SK-N-SH treated with all-trans-retinoic acid at 6 μM for 48 hours (cell line): ENCODE measurements at regions not wholly inside any gene's neighbourhood (a gene's known extent, or its start where the extent isn't known, plus 50 kb on each side); places are given as distances from the start of the nearest gene placed in this dataset.

ENCODE experiments used
- ATAC-seq: fragments of 200-7000 bp; cut with Tn5 transposase; 3 replicates; pipeline ENCODE4 v1.9.1; 2020; ENCODE audit warnings: mild to moderate bottlenecking, moderate library complexity
- ARNTL ChIP-seq: fragments of 450-650 bp; formaldehyde crosslinking; IDR thresholded peaks from 2 replicates; pipeline ENCODE4 v1.5.0; 2020; ENCODE audit warnings: low read depth, mild to moderate bottlenecking, moderate library complexity, borderline replicate concordance
- BACH2 ChIP-seq: fragments of 250-450 bp; sonication (Bioruptor Pico); IDR thresholded peaks from 2 replicates; pipeline ENCODE4 v1.9.0; 2021; ENCODE audit warnings: mild to moderate bottlenecking, borderline replicate concordance
- CSDC2 ChIP-seq: fragments of 250-450 bp; sonication (Bioruptor Pico); IDR thresholded peaks from 2 replicates; pipeline ENCODE4 v1.5.0; 2020; ENCODE audit warnings: mild to moderate bottlenecking, moderate library complexity
- GLIS3 ChIP-seq: fragments of 250-450 bp; sonication (Bioruptor Pico); IDR thresholded peaks from 2 replicates; pipeline ENCODE4 v1.5.0; 2020; ENCODE audit warnings: mild to moderate bottlenecking, moderate library complexity
- ISL1 ChIP-seq: fragments of 250-450 bp; sonication (Bioruptor Pico); IDR thresholded peaks from 2 replicates; pipeline ENCODE4 v2.1.2; 2022; ENCODE audit warnings: mild to moderate bottlenecking, moderate library complexity
- OSR1 ChIP-seq: fragments of 250-450 bp; sonication (Bioruptor Pico); IDR thresholded peaks from 2 replicates; pipeline ENCODE4 v1.8.0; 2022; ENCODE audit warnings: moderate library complexity, mild to moderate bottlenecking, inconsistent platforms
- PPARA ChIP-seq: fragments of 250-450 bp; sonication (Bioruptor Pico); IDR thresholded peaks from 2 replicates; pipeline ENCODE4 v1.5.0; 2020; ENCODE audit warnings: mild to moderate bottlenecking, borderline replicate concordance
- RARB ChIP-seq: fragments of 250-450 bp; sonication (Bioruptor Pico); IDR thresholded peaks from 2 replicates; pipeline ENCODE4 v1.8.0; 2021; ENCODE audit warnings: mild to moderate bottlenecking, moderate library complexity
- SNAI2 ChIP-seq: fragments of 250-450 bp; sonication (Bioruptor Pico); IDR thresholded peaks from 2 replicates; pipeline ENCODE4 v1.5.0; 2020; ENCODE audit warnings: mild to moderate bottlenecking, moderate library complexity
- TCF4 ChIP-seq: fragments of 250-450 bp; sonication (Bioruptor Pico); IDR thresholded peaks from 2 replicates; pipeline ENCODE4 v1.8.0; 2021; ENCODE audit warnings: mild to moderate bottlenecking, moderate library complexity, borderline replicate concordance
- TOX ChIP-seq: fragments of 250-450 bp; sonication (Bioruptor Pico); IDR thresholded peaks from 2 replicates; pipeline ENCODE4 v1.8.0; 2021; ENCODE audit warnings: mild to moderate bottlenecking, moderate library complexity, borderline replicate concordance
- ZC3H10 ChIP-seq: fragments of 250-450 bp; sonication (Bioruptor Pico); IDR thresholded peaks from 2 replicates; pipeline ENCODE4 v1.5.1; 2021; ENCODE audit warnings: mild to moderate bottlenecking, moderate library complexity
- ZFP3 ChIP-seq: fragments of 250-450 bp; sonication (Bioruptor Pico); IDR thresholded peaks from 2 replicates; pipeline ENCODE4 v1.5.0; 2020; ENCODE audit warnings: mild to moderate bottlenecking, moderate library complexity
- ZFP30 ChIP-seq: fragments of 450-650 bp; formaldehyde crosslinking; IDR thresholded peaks from 2 replicates; pipeline ENCODE4 v1.5.0; 2022; ENCODE audit warnings: mild to moderate bottlenecking, moderate library complexity
- ZNF565 ChIP-seq: fragments of 450-650 bp; formaldehyde crosslinking; conservative IDR thresholded peaks from 2 replicates; pipeline ENCODE4 v1.5.0; 2020; ENCODE audit warnings: low read depth, mild to moderate bottlenecking, moderate library complexity
- ZNF70 ChIP-seq: fragments of 450-650 bp; formaldehyde crosslinking; IDR thresholded peaks from 2 replicates; pipeline ENCODE4 v1.5.0; 2020; ENCODE audit warnings: mild to moderate bottlenecking, moderate library complexity
- ZNF8 ChIP-seq: fragments of 450-650 bp; formaldehyde crosslinking; IDR thresholded peaks from 2 replicates; pipeline ENCODE4 v1.5.0; 2020; ENCODE audit warnings: mild to moderate bottlenecking, moderate library complexity
- TF ChIP-seq, protein P1 (sequence below): fragments of 250-450 bp; sonication (Bioruptor Pico); IDR thresholded peaks from 2 replicates; pipeline ENCODE4 v1.8.0; 2020; ENCODE audit warnings: mild to moderate bottlenecking, moderate library complexity, borderline replicate concordance
- TF ChIP-seq, protein P2 (sequence below): fragments of 250-450 bp; sonication (Bioruptor Pico); IDR thresholded peaks from 2 replicates; pipeline ENCODE4 v1.5.0; 2020; ENCODE audit warnings: mild to moderate bottlenecking, moderate library complexity
- TF ChIP-seq, protein P3 (sequence below): fragments of 250-450 bp; sonication (Bioruptor Pico); IDR thresholded peaks from 2 replicates; pipeline ENCODE4 v1.8.0; 2021; ENCODE audit warnings: low read depth, mild to moderate bottlenecking, moderate library complexity, borderline replicate concordance
- TF ChIP-seq, protein P4 (sequence below): fragments of 250-450 bp; sonication (Bioruptor Pico); IDR thresholded peaks from 2 replicates; pipeline ENCODE4 v1.5.1; 2020; ENCODE audit warnings: low read depth, mild to moderate bottlenecking, moderate library complexity

DNA sequence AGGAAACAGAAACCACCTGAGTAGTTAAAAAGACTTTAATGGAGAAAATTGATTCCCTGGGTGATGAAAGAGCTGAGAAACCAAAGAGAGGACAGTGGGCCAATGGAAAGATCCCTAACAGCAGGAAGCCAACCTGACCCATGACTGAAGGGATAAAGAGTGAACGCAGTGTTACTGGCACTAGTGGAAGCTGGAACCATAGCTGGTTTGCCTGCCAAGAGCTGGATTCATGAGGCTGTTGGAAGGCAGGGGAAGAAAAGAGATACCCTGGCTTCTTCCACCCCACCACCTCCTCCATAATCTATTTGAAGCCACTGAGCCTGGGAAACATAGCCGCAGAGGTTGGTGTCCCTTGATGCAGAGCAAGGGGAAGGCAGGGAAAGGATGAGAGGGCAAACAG is 125.5 kb upstream of the PRKD1 start (continued):
- TF ChIP-seq BACH2 (CRISPR knock-in tag) (no peak), RARB (CRISPR knock-in tag) (no peak), ZNF8 (no peak), PPARA (CRISPR knock-in tag) (no peak), CSDC2 (CRISPR knock-in tag) (no peak), ISL1 (CRISPR knock-in tag) (no peak)
- TF ChIP-seq, protein P1, sequence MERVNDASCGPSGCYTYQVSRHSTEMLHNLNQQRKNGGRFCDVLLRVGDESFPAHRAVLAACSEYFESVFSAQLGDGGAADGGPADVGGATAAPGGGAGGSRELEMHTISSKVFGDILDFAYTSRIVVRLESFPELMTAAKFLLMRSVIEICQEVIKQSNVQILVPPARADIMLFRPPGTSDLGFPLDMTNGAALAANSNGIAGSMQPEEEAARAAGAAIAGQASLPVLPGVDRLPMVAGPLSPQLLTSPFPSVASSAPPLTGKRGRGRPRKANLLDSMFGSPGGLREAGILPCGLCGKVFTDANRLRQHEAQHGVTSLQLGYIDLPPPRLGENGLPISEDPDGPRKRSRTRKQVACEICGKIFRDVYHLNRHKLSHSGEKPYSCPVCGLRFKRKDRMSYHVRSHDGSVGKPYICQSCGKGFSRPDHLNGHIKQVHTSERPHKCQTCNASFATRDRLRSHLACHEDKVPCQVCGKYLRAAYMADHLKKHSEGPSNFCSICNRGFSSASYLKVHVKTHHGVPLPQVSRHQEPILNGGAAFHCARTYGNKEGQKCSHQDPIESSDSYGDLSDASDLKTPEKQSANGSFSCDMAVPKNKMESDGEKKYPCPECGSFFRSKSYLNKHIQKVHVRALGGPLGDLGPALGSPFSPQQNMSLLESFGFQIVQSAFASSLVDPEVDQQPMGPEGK (CRISPR knock-in tag) = no peak

DNA sequence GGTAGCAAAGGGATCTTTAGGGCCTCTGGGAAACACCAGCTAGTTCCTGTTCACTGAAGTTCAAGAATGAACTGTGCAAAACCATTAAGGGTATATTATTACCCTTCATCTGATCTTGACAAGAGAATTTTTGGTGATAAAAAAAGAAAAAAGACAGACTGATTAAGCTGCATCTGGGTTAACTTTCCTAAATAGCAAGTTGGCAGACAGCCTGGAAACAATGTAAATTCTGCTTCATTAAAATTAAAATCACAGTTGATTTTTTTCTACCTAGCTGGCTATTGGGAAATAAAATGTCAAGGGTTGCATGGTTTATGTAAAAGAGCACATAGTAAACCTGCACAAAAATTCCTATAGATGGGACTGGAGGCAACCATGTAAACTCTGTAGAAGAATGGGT is 126.6 kb upstream of the PRKD1 start:
- ATAC-seq = no peak
- no peak for TF ChIP-seq TCF4 (CRISPR knock-in tag)
- TF ChIP-seq OSR1 (CRISPR knock-in tag) = no peak
- TF ChIP-seq, protein P1 (CRISPR knock-in tag) = no peak
- TF ChIP-seq, protein P2, sequence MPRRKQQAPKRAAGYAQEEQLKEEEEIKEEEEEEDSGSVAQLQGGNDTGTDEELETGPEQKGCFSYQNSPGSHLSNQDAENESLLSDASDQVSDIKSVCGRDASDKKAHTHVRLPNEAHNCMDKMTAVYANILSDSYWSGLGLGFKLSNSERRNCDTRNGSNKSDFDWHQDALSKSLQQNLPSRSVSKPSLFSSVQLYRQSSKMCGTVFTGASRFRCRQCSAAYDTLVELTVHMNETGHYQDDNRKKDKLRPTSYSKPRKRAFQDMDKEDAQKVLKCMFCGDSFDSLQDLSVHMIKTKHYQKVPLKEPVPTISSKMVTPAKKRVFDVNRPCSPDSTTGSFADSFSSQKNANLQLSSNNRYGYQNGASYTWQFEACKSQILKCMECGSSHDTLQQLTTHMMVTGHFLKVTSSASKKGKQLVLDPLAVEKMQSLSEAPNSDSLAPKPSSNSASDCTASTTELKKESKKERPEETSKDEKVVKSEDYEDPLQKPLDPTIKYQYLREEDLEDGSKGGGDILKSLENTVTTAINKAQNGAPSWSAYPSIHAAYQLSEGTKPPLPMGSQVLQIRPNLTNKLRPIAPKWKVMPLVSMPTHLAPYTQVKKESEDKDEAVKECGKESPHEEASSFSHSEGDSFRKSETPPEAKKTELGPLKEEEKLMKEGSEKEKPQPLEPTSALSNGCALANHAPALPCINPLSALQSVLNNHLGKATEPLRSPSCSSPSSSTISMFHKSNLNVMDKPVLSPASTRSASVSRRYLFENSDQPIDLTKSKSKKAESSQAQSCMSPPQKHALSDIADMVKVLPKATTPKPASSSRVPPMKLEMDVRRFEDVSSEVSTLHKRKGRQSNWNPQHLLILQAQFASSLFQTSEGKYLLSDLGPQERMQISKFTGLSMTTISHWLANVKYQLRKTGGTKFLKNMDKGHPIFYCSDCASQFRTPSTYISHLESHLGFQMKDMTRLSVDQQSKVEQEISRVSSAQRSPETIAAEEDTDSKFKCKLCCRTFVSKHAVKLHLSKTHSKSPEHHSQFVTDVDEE (CRISPR knock-in tag) = no peak
- no peak for TF ChIP-seq PPARA (CRISPR knock-in tag)
- TF ChIP-seq TOX = no peak
- TF ChIP-seq GLIS3 (CRISPR knock-in tag) = no peak
- TF ChIP-seq, protein P3, sequence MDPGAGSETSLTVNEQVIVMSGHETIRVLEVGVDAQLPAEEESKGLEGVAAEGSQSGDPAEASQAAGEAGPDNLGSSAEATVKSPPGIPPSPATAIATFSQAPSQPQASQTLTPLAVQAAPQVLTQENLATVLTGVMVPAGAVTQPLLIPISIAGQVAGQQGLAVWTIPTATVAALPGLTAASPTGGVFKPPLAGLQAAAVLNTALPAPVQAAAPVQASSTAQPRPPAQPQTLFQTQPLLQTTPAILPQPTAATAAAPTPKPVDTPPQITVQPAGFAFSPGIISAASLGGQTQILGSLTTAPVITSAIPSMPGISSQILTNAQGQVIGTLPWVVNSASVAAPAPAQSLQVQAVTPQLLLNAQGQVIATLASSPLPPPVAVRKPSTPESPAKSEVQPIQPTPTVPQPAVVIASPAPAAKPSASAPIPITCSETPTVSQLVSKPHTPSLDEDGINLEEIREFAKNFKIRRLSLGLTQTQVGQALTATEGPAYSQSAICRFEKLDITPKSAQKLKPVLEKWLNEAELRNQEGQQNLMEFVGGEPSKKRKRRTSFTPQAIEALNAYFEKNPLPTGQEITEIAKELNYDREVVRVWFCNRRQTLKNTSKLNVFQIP (CRISPR knock-in tag) = no peak
- no peak for TF ChIP-seq ZNF565 (CRISPR knock-in tag)
- TF ChIP-seq ZC3H10 (CRISPR knock-in tag) = no peak
- TF ChIP-seq, protein P4, sequence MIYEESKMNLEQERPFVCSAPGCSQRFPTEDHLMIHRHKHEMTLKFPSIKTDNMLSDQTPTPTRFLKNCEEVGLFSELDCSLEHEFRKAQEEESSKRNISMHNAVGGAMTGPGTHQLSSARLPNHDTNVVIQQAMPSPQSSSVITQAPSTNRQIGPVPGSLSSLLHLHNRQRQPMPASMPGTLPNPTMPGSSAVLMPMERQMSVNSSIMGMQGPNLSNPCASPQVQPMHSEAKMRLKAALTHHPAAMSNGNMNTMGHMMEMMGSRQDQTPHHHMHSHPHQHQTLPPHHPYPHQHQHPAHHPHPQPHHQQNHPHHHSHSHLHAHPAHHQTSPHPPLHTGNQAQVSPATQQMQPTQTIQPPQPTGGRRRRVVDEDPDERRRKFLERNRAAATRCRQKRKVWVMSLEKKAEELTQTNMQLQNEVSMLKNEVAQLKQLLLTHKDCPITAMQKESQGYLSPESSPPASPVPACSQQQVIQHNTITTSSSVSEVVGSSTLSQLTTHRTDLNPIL (CRISPR knock-in tag) = no peak
- TF ChIP-seq ISL1 (CRISPR knock-in tag) = no peak
- no peak for TF ChIP-seq ZFP3
- TF ChIP-seq ZNF70 (CRISPR knock-in tag) = no peak
- TF ChIP-seq ZFP30 (CRISPR knock-in tag) = no peak
- TF ChIP-seq SNAI2 (CRISPR knock-in tag) = no peak
- TF ChIP-seq CSDC2 (CRISPR knock-in tag) = no peak

DNA sequence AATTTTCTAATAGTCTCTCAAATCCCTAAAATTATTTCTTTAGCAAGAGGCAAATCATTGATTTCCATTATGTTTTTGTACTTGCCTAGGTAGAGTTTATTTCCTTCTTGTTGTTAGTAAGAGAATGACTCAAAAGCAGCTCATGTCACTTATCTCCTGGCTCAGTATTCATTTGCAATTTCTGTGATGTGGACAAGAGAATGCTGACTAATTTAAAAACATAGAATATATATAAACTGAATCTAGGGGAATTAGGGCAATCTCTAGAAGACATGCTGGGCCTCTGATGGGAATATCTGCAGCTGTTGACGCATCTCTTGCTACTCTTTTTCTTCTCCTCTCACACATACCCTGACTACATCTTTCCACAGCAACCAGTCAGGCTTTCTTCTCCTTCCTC is 130.8 kb upstream of the PRKD1 start:
- TF ChIP-seq OSR1 (CRISPR knock-in tag) (no peak), GLIS3 (CRISPR knock-in tag) (no peak), ZFP30 (CRISPR knock-in tag) (no peak), ARNTL (CRISPR knock-in tag) (no peak), TOX (no peak), ZNF565 (CRISPR knock-in tag) (no peak), ISL1 (CRISPR knock-in tag) (no peak)
- TF ChIP-seq, protein P3 (CRISPR knock-in tag) = no peak
- no peak for ATAC-seq
